Rectal smooth muscle tissue (tissue), 1 donor: ENCODE measurements at regions not wholly inside any gene's neighbourhood (a gene's known extent, or its start where the extent isn't known, plus 50 kb on each side); places are given as distances from the start of the nearest gene placed in this dataset.

Experiments
- H3K27ac ChIP-seq: one replicate; pipeline ENCODE4 v1.7.0; 2013; ENCODE audit warnings: low read depth, low read length, inconsistent platforms
- H3K27me3 ChIP-seq: one replicate; pipeline ENCODE4 v1.7.0; 2013; ENCODE audit warnings: low read length; ENCODE audit not compliant: control insufficient read depth, insufficient read depth
- H3K36me3 ChIP-seq: one replicate; pipeline ENCODE4 v1.7.0; 2013; ENCODE audit warnings: low read length; ENCODE audit not compliant: control insufficient read depth, insufficient read depth
- H3K4me1 ChIP-seq: one replicate; pipeline ENCODE4 v1.7.0; 2013; ENCODE audit warnings: low read length; ENCODE audit not compliant: control insufficient read depth, insufficient read depth
- H3K4me3 ChIP-seq: one replicate; pipeline ENCODE4 v1.7.0; 2013; ENCODE audit warnings: low read length
- H3K9ac ChIP-seq: one replicate; pipeline ENCODE4 v1.7.0; 2013; ENCODE audit warnings: low read length

GRCh38 chr4:100569196-100569595 is 51.4 kb upstream of the EMCN start:
- Histone ChIP-seq H3K27ac (no peak overlapping the region), H3K9ac (no peak overlapping the region), H3K4me1 (no peaks in the 10 kb centered on the region), H3K36me3 (no peaks in the 10 kb centered on the region), H3K27me3 (no peaks in the 10 kb centered on the region), H3K4me3 (no peak overlapping the region)
